ENCODE measurements at regions not wholly inside any gene's neighbourhood (a gene's known extent, or its start where the extent isn't known, plus 50 kb on each side); places are given as distances from the start of the nearest gene placed in this dataset.

GRCh38 chr6:1002989-1003388 is 308.9 kb upstream of the FOXQ1 start:
- H3K27ac Mint-ChIP-seq (ENCODE audit: unreplicated experiment) = no peak overlapping the region
- H3K27me3 Mint-ChIP-seq (ENCODE audit: low read depth) = peaks cover 15% of the 10 kb centered on the region
- no peaks in the 10 kb centered on the region for H3K4me1 Mint-ChIP-seq
- TF ChIP-seq CTCF (conservative IDR thresholded peaks at IDR 0.05) = no peak
- DNase-seq (ENCODE audit: low read depth, low spot score) = no peak
- H3K36me3 Mint-ChIP-seq (ENCODE audit: low read depth) = no peaks in the 10 kb centered on the region
- H3K9me3 Mint-ChIP-seq = no peaks in the 10 kb centered on the region
- H3K4me3 Mint-ChIP-seq = no peak overlapping the region

GRCh38 chr6:1001655-1002349 is 308.9 kb upstream of the EXOC2 start:
- H3K9me3 Mint-ChIP-seq = no peaks in the 10 kb centered on the region
- H3K36me3 Mint-ChIP-seq (ENCODE audit: low read depth) = no peaks in the 10 kb centered on the region
- no peak for TF ChIP-seq CTCF (conservative IDR thresholded peaks at IDR 0.05)
- DNase-seq (ENCODE audit: low read depth, low spot score) = no peak
- H3K27ac Mint-ChIP-seq (ENCODE audit: unreplicated experiment) = no peak overlapping the region
- H3K27me3 Mint-ChIP-seq (ENCODE audit: low read depth) = peaks cover 19% of the 10 kb centered on the region
- no peak overlapping the region for H3K4me3 Mint-ChIP-seq
- no peaks in the 10 kb centered on the region for H3K4me1 Mint-ChIP-seq

- no peak for DNase-seq (ENCODE audit: low read depth, low spot score)
- H3K36me3 Mint-ChIP-seq (ENCODE audit: low read depth) = no peaks in the 10 kb centered on the region
- no peaks in the 10 kb centered on the region for H3K4me1 Mint-ChIP-seq
- H3K4me3 Mint-ChIP-seq = no peak overlapping the region
- H3K9me3 Mint-ChIP-seq = no peaks in the 10 kb centered on the region
- H3K27me3 Mint-ChIP-seq (ENCODE audit: low read depth) = peaks cover 24% of the 10 kb centered on the region
- H3K27ac Mint-ChIP-seq (ENCODE audit: unreplicated experiment) = no peak overlapping the region
- no peak for TF ChIP-seq CTCF (conservative IDR thresholded peaks at IDR 0.05)
These were observed 306.6 kb upstream of the EXOC2 start for GRCh38 chr6:999552-999951.

- DNase-seq (ENCODE audit: low read depth, low spot score) = no peak
- Mint-ChIP-seq H3K4me1 (no peaks in the 10 kb centered on the region), H3K4me3 (no peak overlapping the region), H3K27ac (ENCODE audit: unreplicated experiment) (no peak overlapping the region), H3K36me3 (ENCODE audit: low read depth) (no peaks in the 10 kb centered on the region), H3K27me3 (ENCODE audit: low read depth) (peaks cover 26% of the 10 kb centered on the region), H3K9me3 (peaks cover 2% of the 10 kb centered on the region)
- TF ChIP-seq CTCF (conservative IDR thresholded peaks at IDR 0.05) = no peak
These were observed 305.6 kb upstream of the EXOC2 start for GRCh38 chr6:998551-998950.

- Mint-ChIP-seq H3K4me3 (no peak overlapping the region), H3K36me3 (ENCODE audit: low read depth) (no peaks in the 10 kb centered on the region), H3K27me3 (ENCODE audit: low read depth) (peaks cover 22% of the 10 kb centered on the region), H3K9me3 (peaks cover 2% of the 10 kb centered on the region), H3K27ac (ENCODE audit: unreplicated experiment) (no peak overlapping the region), H3K4me1 (no peaks in the 10 kb centered on the region)
- no peak for TF ChIP-seq CTCF (conservative IDR thresholded peaks at IDR 0.05)
- no peak for DNase-seq (ENCODE audit: low read depth, low spot score)
These were observed 303.4 kb upstream of the EXOC2 start for GRCh38 chr6:996271-996852.
